ENCODE measurements at regions not wholly inside any gene's neighbourhood (a gene's known extent, or its start where the extent isn't known, plus 50 kb on each side); places are given as distances from the start of the nearest gene placed in this dataset.

GRCh38 chrX:1071351-1071750 lies 141.1 kb downstream of the CRLF2 start (continued):
- no peak for TF ChIP-seq ZNF462 (CRISPR knock-in tag; IDR thresholded peaks at IDR 0.05)
- no peak for TF ChIP-seq EZH2 (IDR thresholded peaks at IDR 0.05; ENCODE audit: low read depth, unreplicated experiment)
- TF ChIP-seq CREB1 (CRISPR knock-in tag; IDR thresholded peaks at IDR 0.05; ENCODE audit: low read depth), result no peak
- no peak for TF ChIP-seq ZNF114 (CRISPR knock-in tag; IDR thresholded peaks at IDR 0.05)
- no peak for TF ChIP-seq NANOG (IDR thresholded peaks at IDR 0.05; ENCODE audit: borderline replicate concordance)

GRCh38 chrX:1062351-1062750 lies 150.1 kb downstream of the CRLF2 start:
- Histone ChIP-seq H3K79me2 (replicated peaks; ENCODE audit: insufficient read depth) (no peaks in the 10 kb centered on the region), H3K27me3 (ENCODE audit: insufficient read depth) (no peaks in the 10 kb centered on the region), H2AFZ (no peak overlapping the region), H3K4me2 (no peak overlapping the region), H4K20me1 (replicated peaks; ENCODE audit: insufficient read depth) (no peaks in the 10 kb centered on the region), H3K4me3 (no peak overlapping the region), H3F3A (replicated peaks; ENCODE audit: low read depth) (no peaks in the 10 kb centered on the region), H3K9me2 (ENCODE audit: insufficient read depth) (peaks cover 9% of the 10 kb centered on the region; the same call in 1 of the 2 replicates), H3K36me3 (ENCODE audit: insufficient read depth) (no peaks in the 10 kb centered on the region; the same call in 1 of the 2 replicates), H3K4me1 (ENCODE audit: insufficient read depth) (no peaks in the 10 kb centered on the region), H3K27ac (ENCODE audit: low read depth) (no peak overlapping the region)
- Mint-ChIP-seq H3K9me3 (peaks cover 97% of the 10 kb centered on the region), H3K4me3 (no peak overlapping the region), H3K36me3 (ENCODE audit: low read depth) (peaks cover 59% of the 10 kb centered on the region), H3K27ac (no peak overlapping the region), H3K4me1 (no peaks in the 10 kb centered on the region), H3K27me3 (ENCODE audit: insufficient read depth, low read depth, poor library complexity) (peaks cover 3% of the 10 kb centered on the region)
- ATAC-seq (no peak), DNase-seq (ENCODE audit: low spot score) (no peak)
- TF ChIP-seq CTCF (conservative IDR thresholded peaks at IDR 0.05; ENCODE audit: low read depth in 2 of 2), result no peak; a peak in 1 of 4 replicates
- no peak for TF ChIP-seq EZH2 (IDR thresholded peaks at IDR 0.05; ENCODE audit: low read depth, unreplicated experiment)
- no peak for TF ChIP-seq JUNB (IDR thresholded peaks at IDR 0.05; ENCODE audit: unreplicated experiment)
- TF ChIP-seq ETS1 (IDR thresholded peaks at IDR 0.05), result no peak

Data from GM23338 (cell line).